ENCODE measurements at regions not wholly inside any gene's neighbourhood (a gene's known extent, or its start where the extent isn't known, plus 50 kb on each side); places are given as distances from the start of the nearest gene placed in this dataset.

DNA sequence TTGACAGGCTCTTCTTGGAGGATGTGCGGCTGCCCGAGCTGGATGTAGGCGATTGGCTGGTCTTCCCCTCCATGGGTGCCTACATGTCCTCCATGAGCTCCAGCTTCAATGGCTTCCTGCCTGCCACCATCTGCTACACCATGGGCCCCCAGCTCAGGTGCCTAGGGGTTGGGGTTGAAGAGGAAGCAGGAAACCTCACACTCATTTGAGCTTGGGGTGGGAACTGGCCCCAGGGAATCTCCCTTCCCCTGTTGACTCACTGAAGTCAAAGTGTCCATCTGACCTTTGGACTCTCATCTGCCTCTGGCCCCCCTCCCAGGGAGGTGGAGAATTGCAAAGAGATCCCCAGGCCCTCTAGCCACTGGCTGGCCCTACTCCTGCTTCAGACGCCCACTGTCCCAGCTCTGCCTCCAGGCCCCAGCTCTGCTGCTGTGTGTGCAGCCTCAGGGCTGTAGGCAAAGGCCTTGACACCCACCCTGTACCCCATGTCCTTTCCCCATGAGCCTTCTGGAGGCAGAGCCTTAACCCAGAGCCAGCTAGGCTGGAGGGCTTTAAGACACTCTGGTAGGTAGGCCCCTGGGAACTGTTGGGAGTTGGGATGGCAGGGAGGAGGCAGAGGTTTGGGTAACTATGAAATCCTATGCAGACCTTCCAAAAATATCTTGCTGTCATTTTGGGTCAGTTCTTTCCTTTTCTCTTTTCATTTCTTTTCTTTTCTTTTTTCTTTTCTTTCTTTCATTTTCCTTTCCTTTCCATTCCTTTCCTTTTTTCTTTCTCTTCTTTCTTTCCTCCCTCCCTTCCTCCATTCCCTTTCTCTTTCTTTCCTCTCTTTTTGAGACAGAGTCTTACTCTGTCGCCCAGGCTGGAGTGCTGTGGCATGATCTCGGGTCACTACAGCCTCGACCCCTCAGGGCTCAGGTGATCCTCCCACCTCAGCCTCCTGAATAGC, 66.9 kb upstream of the TINAGL1 start (continued):
- no peak for TF ChIP-seq JUNB (CRISPR knock-in tag; IDR thresholded peaks at IDR 0.05; ENCODE audit: borderline replicate concordance)
- TF ChIP-seq, protein P1, sequence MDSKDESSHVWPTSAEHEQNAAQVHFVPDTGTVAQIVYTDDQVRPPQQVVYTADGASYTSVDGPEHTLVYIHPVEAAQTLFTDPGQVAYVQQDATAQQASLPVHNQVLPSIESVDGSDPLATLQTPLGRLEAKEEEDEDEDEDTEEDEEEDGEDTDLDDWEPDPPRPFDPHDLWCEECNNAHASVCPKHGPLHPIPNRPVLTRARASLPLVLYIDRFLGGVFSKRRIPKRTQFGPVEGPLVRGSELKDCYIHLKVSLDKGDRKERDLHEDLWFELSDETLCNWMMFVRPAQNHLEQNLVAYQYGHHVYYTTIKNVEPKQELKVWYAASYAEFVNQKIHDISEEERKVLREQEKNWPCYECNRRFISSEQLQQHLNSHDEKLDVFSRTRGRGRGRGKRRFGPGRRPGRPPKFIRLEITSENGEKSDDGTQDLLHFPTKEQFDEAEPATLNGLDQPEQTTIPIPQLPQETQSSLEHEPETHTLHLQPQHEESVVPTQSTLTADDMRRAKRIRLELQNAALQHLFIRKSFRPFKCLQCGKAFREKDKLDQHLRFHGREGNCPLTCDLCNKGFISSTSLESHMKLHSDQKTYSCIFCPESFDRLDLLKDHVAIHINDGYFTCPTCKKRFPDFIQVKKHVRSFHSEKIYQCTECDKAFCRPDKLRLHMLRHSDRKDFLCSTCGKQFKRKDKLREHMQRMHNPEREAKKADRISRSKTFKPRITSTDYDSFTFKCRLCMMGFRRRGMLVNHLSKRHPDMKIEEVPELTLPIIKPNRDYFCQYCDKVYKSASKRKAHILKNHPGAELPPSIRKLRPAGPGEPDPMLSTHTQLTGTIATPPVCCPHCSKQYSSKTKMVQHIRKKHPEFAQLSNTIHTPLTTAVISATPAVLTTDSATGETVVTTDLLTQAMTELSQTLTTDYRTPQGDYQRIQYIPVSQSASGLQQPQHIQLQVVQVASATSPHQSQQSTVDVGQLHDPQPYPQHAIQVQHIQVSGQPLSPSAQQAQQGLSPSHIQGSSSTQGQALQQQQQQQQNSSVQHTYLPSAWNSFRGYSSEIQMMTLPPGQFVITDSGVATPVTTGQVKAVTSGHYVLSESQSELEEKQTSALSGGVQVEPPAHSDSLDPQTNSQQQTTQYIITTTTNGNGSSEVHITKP (CRISPR knock-in tag; IDR thresholded peaks at IDR 0.05; ENCODE audit: low read depth) = peak; percentile 91
- no peak for TF ChIP-seq PHB2 (IDR thresholded peaks at IDR 0.05; ENCODE audit: partially characterized antibody)
- TF ChIP-seq KDM4B (CRISPR knock-in tag; IDR thresholded peaks at IDR 0.05) = peak; percentile 64; the same call in 1 of the 2 replicates
- TF ChIP-seq, protein P2, sequence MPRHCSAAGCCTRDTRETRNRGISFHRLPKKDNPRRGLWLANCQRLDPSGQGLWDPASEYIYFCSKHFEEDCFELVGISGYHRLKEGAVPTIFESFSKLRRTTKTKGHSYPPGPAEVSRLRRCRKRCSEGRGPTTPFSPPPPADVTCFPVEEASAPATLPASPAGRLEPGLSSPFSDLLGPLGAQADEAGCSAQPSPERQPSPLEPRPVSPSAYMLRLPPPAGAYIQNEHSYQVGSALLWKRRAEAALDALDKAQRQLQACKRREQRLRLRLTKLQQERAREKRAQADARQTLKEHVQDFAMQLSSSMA (CRISPR knock-in tag; IDR thresholded peaks at IDR 0.05) = peak; percentile 72; the same call in 1 of the 2 replicates
- TF ChIP-seq, protein P3, sequence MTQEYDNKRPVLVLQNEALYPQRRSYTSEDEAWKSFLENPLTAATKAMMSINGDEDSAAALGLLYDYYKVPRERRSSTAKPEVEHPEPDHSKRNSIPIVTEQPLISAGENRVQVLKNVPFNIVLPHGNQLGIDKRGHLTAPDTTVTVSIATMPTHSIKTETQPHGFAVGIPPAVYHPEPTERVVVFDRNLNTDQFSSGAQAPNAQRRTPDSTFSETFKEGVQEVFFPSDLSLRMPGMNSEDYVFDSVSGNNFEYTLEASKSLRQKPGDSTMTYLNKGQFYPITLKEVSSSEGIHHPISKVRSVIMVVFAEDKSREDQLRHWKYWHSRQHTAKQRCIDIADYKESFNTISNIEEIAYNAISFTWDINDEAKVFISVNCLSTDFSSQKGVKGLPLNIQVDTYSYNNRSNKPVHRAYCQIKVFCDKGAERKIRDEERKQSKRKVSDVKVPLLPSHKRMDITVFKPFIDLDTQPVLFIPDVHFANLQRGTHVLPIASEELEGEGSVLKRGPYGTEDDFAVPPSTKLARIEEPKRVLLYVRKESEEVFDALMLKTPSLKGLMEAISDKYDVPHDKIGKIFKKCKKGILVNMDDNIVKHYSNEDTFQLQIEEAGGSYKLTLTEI (CRISPR knock-in tag; conservative IDR thresholded peaks at IDR 0.05) = no peak
- no peak for TF ChIP-seq CHCHD3 (CRISPR knock-in tag; IDR thresholded peaks at IDR 0.05)
- TF ChIP-seq ZNF724P (CRISPR knock-in tag; IDR thresholded peaks at IDR 0.05; ENCODE audit: borderline replicate concordance) = no peak
- no peak for TF ChIP-seq RARG (CRISPR knock-in tag; IDR thresholded peaks at IDR 0.05; ENCODE audit: low read depth)
- TF ChIP-seq, protein P4, sequence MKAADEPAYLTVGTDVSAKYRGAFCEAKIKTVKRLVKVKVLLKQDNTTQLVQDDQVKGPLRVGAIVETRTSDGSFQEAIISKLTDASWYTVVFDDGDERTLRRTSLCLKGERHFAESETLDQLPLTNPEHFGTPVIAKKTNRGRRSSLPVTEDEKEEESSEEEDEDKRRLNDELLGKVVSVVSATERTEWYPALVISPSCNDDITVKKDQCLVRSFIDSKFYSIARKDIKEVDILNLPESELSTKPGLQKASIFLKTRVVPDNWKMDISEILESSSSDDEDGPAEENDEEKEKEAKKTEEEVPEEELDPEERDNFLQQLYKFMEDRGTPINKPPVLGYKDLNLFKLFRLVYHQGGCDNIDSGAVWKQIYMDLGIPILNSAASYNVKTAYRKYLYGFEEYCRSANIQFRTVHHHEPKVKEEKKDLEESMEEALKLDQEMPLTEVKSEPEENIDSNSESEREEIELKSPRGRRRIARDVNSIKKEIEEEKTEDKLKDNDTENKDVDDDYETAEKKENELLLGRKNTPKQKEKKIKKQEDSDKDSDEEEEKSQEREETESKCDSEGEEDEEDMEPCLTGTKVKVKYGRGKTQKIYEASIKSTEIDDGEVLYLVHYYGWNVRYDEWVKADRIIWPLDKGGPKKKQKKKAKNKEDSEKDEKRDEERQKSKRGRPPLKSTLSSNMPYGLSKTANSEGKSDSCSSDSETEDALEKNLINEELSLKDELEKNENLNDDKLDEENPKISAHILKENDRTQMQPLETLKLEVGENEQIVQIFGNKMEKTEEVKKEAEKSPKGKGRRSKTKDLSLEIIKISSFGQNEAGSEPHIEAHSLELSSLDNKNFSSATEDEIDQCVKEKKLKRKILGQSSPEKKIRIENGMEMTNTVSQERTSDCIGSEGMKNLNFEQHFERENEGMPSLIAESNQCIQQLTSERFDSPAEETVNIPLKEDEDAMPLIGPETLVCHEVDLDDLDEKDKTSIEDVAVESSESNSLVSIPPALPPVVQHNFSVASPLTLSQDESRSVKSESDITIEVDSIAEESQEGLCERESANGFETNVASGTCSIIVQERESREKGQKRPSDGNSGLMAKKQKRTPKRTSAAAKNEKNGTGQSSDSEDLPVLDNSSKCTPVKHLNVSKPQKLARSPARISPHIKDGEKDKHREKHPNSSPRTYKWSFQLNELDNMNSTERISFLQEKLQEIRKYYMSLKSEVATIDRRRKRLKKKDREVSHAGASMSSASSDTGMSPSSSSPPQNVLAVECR (CRISPR knock-in tag; IDR thresholded peaks at IDR 0.05; ENCODE audit: borderline replicate concordance) = peak; percentile 62; the same call in 1 of the 2 replicates
- no peak for TF ChIP-seq ZNF7 (CRISPR knock-in tag; IDR thresholded peaks at IDR 0.05)
- no peak for TF ChIP-seq MATR3 (CRISPR knock-in tag; IDR thresholded peaks at IDR 0.05)
- TF ChIP-seq, protein P5, sequence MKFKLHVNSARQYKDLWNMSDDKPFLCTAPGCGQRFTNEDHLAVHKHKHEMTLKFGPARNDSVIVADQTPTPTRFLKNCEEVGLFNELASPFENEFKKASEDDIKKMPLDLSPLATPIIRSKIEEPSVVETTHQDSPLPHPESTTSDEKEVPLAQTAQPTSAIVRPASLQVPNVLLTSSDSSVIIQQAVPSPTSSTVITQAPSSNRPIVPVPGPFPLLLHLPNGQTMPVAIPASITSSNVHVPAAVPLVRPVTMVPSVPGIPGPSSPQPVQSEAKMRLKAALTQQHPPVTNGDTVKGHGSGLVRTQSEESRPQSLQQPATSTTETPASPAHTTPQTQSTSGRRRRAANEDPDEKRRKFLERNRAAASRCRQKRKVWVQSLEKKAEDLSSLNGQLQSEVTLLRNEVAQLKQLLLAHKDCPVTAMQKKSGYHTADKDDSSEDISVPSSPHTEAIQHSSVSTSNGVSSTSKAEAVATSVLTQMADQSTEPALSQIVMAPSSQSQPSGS (CRISPR knock-in tag; IDR thresholded peaks at IDR 0.05) = peak; percentile 64; the same call in 1 of the 2 replicates
- peak; percentile 73 for TF ChIP-seq IRF2 (CRISPR knock-in tag; IDR thresholded peaks at IDR 0.05)
- peak; percentile 41; the same call in 1 of the 2 replicates for TF ChIP-seq SP4 (CRISPR knock-in tag; IDR thresholded peaks at IDR 0.05)
- TF ChIP-seq ZNF256 (CRISPR knock-in tag; conservative IDR thresholded peaks at IDR 0.05) = no peak

All from HepG2 (cell line).